ENCODE measurements at regions not wholly inside any gene's neighbourhood (a gene's known extent, or its start where the extent isn't known, plus 50 kb on each side); places are given as distances from the start of the nearest gene placed in this dataset.

GRCh38 chr5:74990194-74990593, 62.2 kb downstream of the GCNT4 start:
- Mint-ChIP-seq H3K4me3 (no peak overlapping the region), H3K9me3 (no peaks in the 10 kb centered on the region), H3K27me3 (ENCODE audit: low read depth) (no peaks in the 10 kb centered on the region), H3K4me1 (no peaks in the 10 kb centered on the region), H3K36me3 (ENCODE audit: low read depth) (no peaks in the 10 kb centered on the region), H3K27ac (no peak overlapping the region)
- TF ChIP-seq, protein P1, sequence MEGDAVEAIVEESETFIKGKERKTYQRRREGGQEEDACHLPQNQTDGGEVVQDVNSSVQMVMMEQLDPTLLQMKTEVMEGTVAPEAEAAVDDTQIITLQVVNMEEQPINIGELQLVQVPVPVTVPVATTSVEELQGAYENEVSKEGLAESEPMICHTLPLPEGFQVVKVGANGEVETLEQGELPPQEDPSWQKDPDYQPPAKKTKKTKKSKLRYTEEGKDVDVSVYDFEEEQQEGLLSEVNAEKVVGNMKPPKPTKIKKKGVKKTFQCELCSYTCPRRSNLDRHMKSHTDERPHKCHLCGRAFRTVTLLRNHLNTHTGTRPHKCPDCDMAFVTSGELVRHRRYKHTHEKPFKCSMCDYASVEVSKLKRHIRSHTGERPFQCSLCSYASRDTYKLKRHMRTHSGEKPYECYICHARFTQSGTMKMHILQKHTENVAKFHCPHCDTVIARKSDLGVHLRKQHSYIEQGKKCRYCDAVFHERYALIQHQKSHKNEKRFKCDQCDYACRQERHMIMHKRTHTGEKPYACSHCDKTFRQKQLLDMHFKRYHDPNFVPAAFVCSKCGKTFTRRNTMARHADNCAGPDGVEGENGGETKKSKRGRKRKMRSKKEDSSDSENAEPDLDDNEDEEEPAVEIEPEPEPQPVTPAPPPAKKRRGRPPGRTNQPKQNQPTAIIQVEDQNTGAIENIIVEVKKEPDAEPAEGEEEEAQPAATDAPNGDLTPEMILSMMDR (IDR thresholded peaks at IDR 0.05; ENCODE audit: unreplicated experiment in 3 of 3): no peak

GRCh38 chr5:74988273-74988983, 63.9 kb downstream of the GCNT4 start:
- Mint-ChIP-seq H3K9me3 (no peaks in the 10 kb centered on the region), H3K27me3 (ENCODE audit: low read depth) (no peaks in the 10 kb centered on the region), H3K27ac (no peak overlapping the region), H3K4me3 (no peak overlapping the region), H3K4me1 (no peaks in the 10 kb centered on the region), H3K36me3 (ENCODE audit: low read depth) (no peaks in the 10 kb centered on the region)
- TF ChIP-seq, protein P1 (IDR thresholded peaks at IDR 0.05; ENCODE audit: unreplicated experiment in 3 of 3): no peak

- peaks cover 7% of the 10 kb centered on the region for H3K36me3 Mint-ChIP-seq (ENCODE audit: low read depth)
- H3K4me1 Mint-ChIP-seq: no peaks in the 10 kb centered on the region
- no peak overlapping the region for H3K4me3 Mint-ChIP-seq
- no peaks in the 10 kb centered on the region for H3K27me3 Mint-ChIP-seq (ENCODE audit: low read depth)
- peaks cover 4% of the 10 kb centered on the region for H3K9me3 Mint-ChIP-seq
- TF ChIP-seq, protein P1 (IDR thresholded peaks at IDR 0.05; ENCODE audit: unreplicated experiment in 3 of 3): no peak
- no peak overlapping the region for H3K27ac Mint-ChIP-seq
These were observed 74.0 kb downstream of the GCNT4 start for GRCh38 chr5:74978345-74978744.

- no peak overlapping the region for H3K27ac Mint-ChIP-seq
- TF ChIP-seq, protein P1 (IDR thresholded peaks at IDR 0.05; ENCODE audit: unreplicated experiment in 3 of 3): no peak
These were observed 74.9 kb downstream of the GCNT4 start for GRCh38 chr5:74977471-74977870.

GRCh38 chr5:74976651-74977050, 75.7 kb downstream of the GCNT4 start:
- H3K27ac Mint-ChIP-seq: no peak overlapping the region
- no peak overlapping the region for H3K4me3 Mint-ChIP-seq
- peaks cover 4% of the 10 kb centered on the region for H3K9me3 Mint-ChIP-seq
- TF ChIP-seq, protein P1 (IDR thresholded peaks at IDR 0.05; ENCODE audit: unreplicated experiment in 3 of 3): no peak
- H3K36me3 Mint-ChIP-seq (ENCODE audit: low read depth): peaks cover 7% of the 10 kb centered on the region
- no peaks in the 10 kb centered on the region for H3K27me3 Mint-ChIP-seq (ENCODE audit: low read depth)
- no peaks in the 10 kb centered on the region for H3K4me1 Mint-ChIP-seq

More at GRCh38 chr5:74977471-74977870, 74.9 kb downstream of the GCNT4 start:
- Mint-ChIP-seq H3K9me3 (peaks cover 4% of the 10 kb centered on the region), H3K36me3 (ENCODE audit: low read depth) (peaks cover 7% of the 10 kb centered on the region), H3K4me3 (no peak overlapping the region), H3K27me3 (ENCODE audit: low read depth) (no peaks in the 10 kb centered on the region), H3K4me1 (no peaks in the 10 kb centered on the region)

DNA sequence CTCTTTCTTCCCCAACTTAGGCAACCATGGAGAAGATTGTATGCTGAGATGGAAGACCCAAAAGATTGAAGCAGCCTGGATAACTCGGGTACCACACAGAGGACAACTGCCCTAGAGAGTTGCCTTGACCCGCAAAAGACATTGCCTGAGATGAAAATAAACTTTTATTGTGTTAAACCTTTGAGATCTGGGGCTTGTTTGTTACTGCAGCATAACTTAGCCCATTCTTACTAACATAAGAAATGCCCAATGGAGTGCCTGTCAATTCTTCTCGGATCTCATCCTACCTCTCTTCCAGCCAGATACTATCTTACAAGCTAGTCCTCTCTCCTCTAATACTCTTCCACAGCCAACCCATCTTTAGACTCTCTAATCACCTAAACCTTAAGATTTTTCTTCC, 76.8 kb downstream of the GCNT4 start:
- Mint-ChIP-seq H3K27ac (no peak overlapping the region), H3K9me3 (peaks cover 4% of the 10 kb centered on the region), H3K4me1 (no peaks in the 10 kb centered on the region), H3K27me3 (ENCODE audit: low read depth) (no peaks in the 10 kb centered on the region), H3K36me3 (ENCODE audit: low read depth) (peaks cover 7% of the 10 kb centered on the region), H3K4me3 (no peak overlapping the region)
- TF ChIP-seq, protein P1 (IDR thresholded peaks at IDR 0.05; ENCODE audit: unreplicated experiment in 3 of 3): no peak
